Pancreas (tissue), 10 donors: ENCODE measurements at regions not wholly inside any gene's neighbourhood (a gene's known extent, or its start where the extent isn't known, plus 50 kb on each side); places are given as distances from the start of the nearest gene placed in this dataset.

Experiments used
- ATAC-seq, 4 donors: fragments of 200-7000 bp; cut with Tn5 transposase; one replicate each; pipeline versions ENCODE4 v1.8.0 to v1.9.1; 2020; ENCODE audit warnings: mild to moderate bottlenecking in 4 of 4, moderate library complexity in 4 of 4
- DNase-seq, 6 donors: peaks; one replicate each; pipeline ENCODE4 v3.0.0-alpha.2; 2020
- FAIRE-seq: peaks from 2 replicates; lab custom pipeline; 2012; peaks lifted over from hg19 to GRCh38; lab: Jason Lieb, UNC
- H3K27ac ChIP-seq, 4 donors: fragments of 200-600 bp; sonication (generic); 1 replicate in 3 of 4; 2 replicates in 1 of 4; pipeline versions ENCODE4 v1.5.0 to v1.8.0; 2020
- H3K27me3 ChIP-seq, 4 donors: fragments of 200-600 bp; one replicate each; pipeline ENCODE4 v1.8.0; 2021
- H3K36me3 ChIP-seq, 3 donors: fragments of 200-600 bp; sonication (generic) in 1 of 3; one replicate each; pipeline versions ENCODE4 v1.5.0 to v1.8.0; 2020 to 2021
- H3K4me1 ChIP-seq, 3 donors: fragments of 200-600 bp; one replicate each; pipeline ENCODE4 v1.8.0; 2021
- H3K4me3 ChIP-seq, 4 donors: fragments of 200-600 bp; sonication (generic) in 2 of 4; one replicate each; pipeline versions ENCODE4 v1.5.0 to v1.8.0; 2020 to 2021
- H3K9me3 ChIP-seq, 4 donors: fragments of 200-600 bp; one replicate each; pipeline ENCODE4 v1.8.0; 2021
- CTCF ChIP-seq, 4 donors: fragments of 200-600 bp; sonication (generic) in 3 of 4; IDR thresholded peaks; one replicate each; pipeline versions ENCODE4 v1.5.0 to v1.8.0; 2021; ENCODE audit warnings: antibody characterized with exemption in 4 of 4
- WGBS, 2 donors: extraction: QIAGEN DNeasy Blood & Tissue Kit; methylation state at CpG; one replicate each; pipeline ENCODE4 v1.1.7; 2013; 5-methylcytosine and 5-hydroxymethylcytosine counted together
- intact Hi-C, 3 donors: fragments of 100-400 bp; cut with DNase I; formaldehyde crosslinking; loops; one replicate each; pipeline versions ENCODE4 v1.11.1 to v1.14.2; 2022
- donor health status: healthy with polysubstance abuse.
- donor health status: DM: no; HTN: no; CAD: no; lungs with moderate emphysema.
- donor health status: DM: no; HTN: no; CAD: no.
- donor health status: control.
- donor health status: control.
- donor health status: Bipolar disorder and iron deficiency.
- donor health status: DM: yes; HTN: yes; CAD: no.
- donor health status: DM: no; HTN: no; CAD: no.
- donor health status: DM: no; HTN: no; CAD: no.
- donor health status: DM: yes; HTN: yes; CAD: no.

- FAIRE-seq = no peak
- H3K27ac ChIP-seq = no peak overlapping the region
- no peaks in the 10 kb centered on the region for H3K36me3 ChIP-seq
- DNase-seq = peak in 1 of 6 donors; percentile 40
- TF ChIP-seq CTCF (IDR thresholded peaks at IDR 0.05) = no peak
- H3K9me3 ChIP-seq = no peaks in the 10 kb centered on the region
- H3K27me3 ChIP-seq = no peaks in the 10 kb centered on the region
- no peak overlapping the region for H3K4me3 ChIP-seq
- H3K4me1 ChIP-seq = no peaks in the 10 kb centered on the region
- WGBS, 2 donors = 77 to 91% methylated on average over 8 of the region's 8 CpGs
- no peak for ATAC-seq
- intact Hi-C loops = no loop called here
These were observed 486.0 kb upstream of the CHRM3 start for GRCh38 chr1:238900334-238900865.

- no peak for DNase-seq
- no peak for FAIRE-seq
These were observed 487.5 kb upstream of the CHRM3 start for GRCh38 chr1:238898856-238899255.

GRCh38 chr1:238895911-238896310 lies 490.5 kb upstream of the CHRM3 start:
- 48 to 66% methylated on average over 2 of the region's 2 CpGs for WGBS, 2 donors
- intact Hi-C loops = no loop called here
- FAIRE-seq (no peak), ATAC-seq (no peak), DNase-seq (no peak)
- TF ChIP-seq CTCF (IDR thresholded peaks at IDR 0.05) = no peak
- no peaks in the 10 kb centered on the region for H3K27me3 ChIP-seq
- no peaks in the 10 kb centered on the region for H3K36me3 ChIP-seq
- H3K9me3 ChIP-seq = no peaks in the 10 kb centered on the region
- no peak overlapping the region for H3K27ac ChIP-seq
- H3K4me1 ChIP-seq = no peaks in the 10 kb centered on the region
- H3K4me3 ChIP-seq = no peak overlapping the region

More at GRCh38 chr1:238898856-238899255, 487.5 kb upstream of the CHRM3 start:
- Histone ChIP-seq H3K4me1 (no peaks in the 10 kb centered on the region), H3K9me3 (no peaks in the 10 kb centered on the region), H3K27ac (no peak overlapping the region), H3K4me3 (no peak overlapping the region), H3K27me3 (no peaks in the 10 kb centered on the region), H3K36me3 (no peaks in the 10 kb centered on the region)
- TF ChIP-seq CTCF (IDR thresholded peaks at IDR 0.05) = no peak
- no peak for ATAC-seq
- intact Hi-C loops = no loop called here

GRCh38 chr1:238892612-238893011 lies 493.8 kb upstream of the CHRM3 start:
- no peaks in the 10 kb centered on the region for H3K36me3 ChIP-seq
- DNase-seq (no peak), ATAC-seq (no peak), FAIRE-seq (no peak)
- TF ChIP-seq CTCF (IDR thresholded peaks at IDR 0.05) = no peak
- H3K27ac ChIP-seq = no peak overlapping the region
- WGBS, 2 donors = 59 to 70% methylated on average over 4 of the region's 4 CpGs
- H3K4me1 ChIP-seq = no peaks in the 10 kb centered on the region
- intact Hi-C loops = no loop called here
- no peaks in the 10 kb centered on the region for H3K9me3 ChIP-seq
- H3K27me3 ChIP-seq = no peaks in the 10 kb centered on the region
- H3K4me3 ChIP-seq = no peak overlapping the region

- intact Hi-C loops = loop anchor here in 1 of 3 donors (10.0 kb wide), 1 partner anchor 63 kb away; no protein-coding TSS in a partner anchor
- FAIRE-seq = no peak
- WGBS, 2 donors = 49 to 57% methylated on average over 8 of the region's 8 CpGs
These were observed 524.9 kb upstream of the CHRM3 start for GRCh38 chr1:238861342-238862066.

More at GRCh38 chr1:238861342-238862066, 524.9 kb upstream of the CHRM3 start:
- Histone ChIP-seq H3K4me1 (no peaks in the 10 kb centered on the region), H3K27me3 (no peaks in the 10 kb centered on the region), H3K27ac (no peak overlapping the region), H3K36me3 (no peaks in the 10 kb centered on the region), H3K9me3 (no peaks in the 10 kb centered on the region), H3K4me3 (no peak overlapping the region)
- DNase-seq (no peak), ATAC-seq (peak in 1 of 4 donors; percentile 35)
- TF ChIP-seq CTCF (IDR thresholded peaks at IDR 0.05) = no peak
